Testis (tissue), 2 donors: ENCODE measurements at regions not wholly inside any gene's neighbourhood (a gene's known extent, or its start where the extent isn't known, plus 50 kb on each side); places are given as distances from the start of the nearest gene placed in this dataset.

Experiments
- POLR2A ChIP-seq: fragments of 450-650 bp; IDR thresholded peaks from one replicate; pipeline ENCODE4 v1.6.1; 2017; ENCODE audit warnings: antibody characterized with exemption, mild to moderate bottlenecking, moderate library complexity
- TF ChIP-seq, protein P1 (sequence below), 3 experiments: fragments of 450-650 bp in 2 of 3; fragments of 200-600 bp in 1 of 3; sonication (generic) in 1 of 3; IDR thresholded peaks; one replicate each; pipeline ENCODE4 v1.5.1; 2016 to 2019; ENCODE audit warnings: antibody characterized with exemption in 3 of 3, mild to moderate bottlenecking in 2 of 3, moderate library complexity in 1 of 3

DNA sequence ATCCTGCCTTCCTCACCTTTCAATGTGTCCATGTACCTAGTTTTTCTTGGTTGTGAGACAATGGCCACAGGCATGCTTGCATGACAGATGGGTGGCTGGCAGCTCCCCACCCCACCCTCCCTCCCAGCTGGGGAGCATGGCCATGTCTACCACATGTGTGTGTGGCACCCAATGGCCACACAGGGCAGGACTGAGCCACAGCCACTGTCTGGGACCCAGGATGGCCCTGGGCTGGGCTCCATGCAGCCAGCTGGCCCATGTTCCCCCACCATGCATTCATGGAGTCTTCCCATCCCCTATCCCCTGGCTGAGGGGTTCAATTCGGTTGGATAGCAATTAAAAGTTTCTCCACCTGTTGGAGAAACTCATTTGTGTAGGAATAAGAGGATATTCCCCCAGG is 566.0 kb upstream of the USP15 start:
- TF ChIP-seq, protein P1, sequence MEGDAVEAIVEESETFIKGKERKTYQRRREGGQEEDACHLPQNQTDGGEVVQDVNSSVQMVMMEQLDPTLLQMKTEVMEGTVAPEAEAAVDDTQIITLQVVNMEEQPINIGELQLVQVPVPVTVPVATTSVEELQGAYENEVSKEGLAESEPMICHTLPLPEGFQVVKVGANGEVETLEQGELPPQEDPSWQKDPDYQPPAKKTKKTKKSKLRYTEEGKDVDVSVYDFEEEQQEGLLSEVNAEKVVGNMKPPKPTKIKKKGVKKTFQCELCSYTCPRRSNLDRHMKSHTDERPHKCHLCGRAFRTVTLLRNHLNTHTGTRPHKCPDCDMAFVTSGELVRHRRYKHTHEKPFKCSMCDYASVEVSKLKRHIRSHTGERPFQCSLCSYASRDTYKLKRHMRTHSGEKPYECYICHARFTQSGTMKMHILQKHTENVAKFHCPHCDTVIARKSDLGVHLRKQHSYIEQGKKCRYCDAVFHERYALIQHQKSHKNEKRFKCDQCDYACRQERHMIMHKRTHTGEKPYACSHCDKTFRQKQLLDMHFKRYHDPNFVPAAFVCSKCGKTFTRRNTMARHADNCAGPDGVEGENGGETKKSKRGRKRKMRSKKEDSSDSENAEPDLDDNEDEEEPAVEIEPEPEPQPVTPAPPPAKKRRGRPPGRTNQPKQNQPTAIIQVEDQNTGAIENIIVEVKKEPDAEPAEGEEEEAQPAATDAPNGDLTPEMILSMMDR (IDR thresholded peaks at IDR 0.05): no peak
- no peak for TF ChIP-seq POLR2A
